ENCODE measurements at regions not wholly inside any gene's neighbourhood (a gene's known extent, or its start where the extent isn't known, plus 50 kb on each side); places are given as distances from the start of the nearest gene placed in this dataset.

DNA sequence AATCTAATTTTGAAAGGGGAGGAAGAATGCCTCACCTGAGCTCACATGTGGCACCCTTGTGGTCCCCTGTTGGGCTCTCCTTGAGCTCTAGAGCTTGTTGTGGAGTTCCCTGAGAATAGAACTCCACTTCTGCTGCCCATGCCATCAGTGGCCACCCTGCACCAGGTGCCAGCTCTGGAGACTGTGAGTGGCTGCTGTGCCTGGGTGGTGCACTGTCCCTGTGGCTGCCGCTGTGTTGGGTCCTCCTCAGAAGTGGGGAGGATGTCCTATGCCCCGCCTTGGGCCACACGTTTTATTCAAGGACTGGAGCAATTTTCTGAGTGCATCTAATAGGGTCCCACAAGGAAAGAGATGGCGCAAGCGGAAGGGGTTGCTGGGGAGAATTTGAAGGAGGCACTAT is 67.9 kb upstream of the MAP3K7 start:
- CTCF ChIA-PET: no interaction called here
- intact Hi-C loops (cut with micrococcal nuclease): no loop called here
- Mint-ChIP-seq H3K4me1 (no peaks in the 10 kb centered on the region), H3K27me3 (peaks cover 20% of the 10 kb centered on the region), H3K4me3 (no peak overlapping the region), H3K36me3 (ENCODE audit: low read depth) (no peaks in the 10 kb centered on the region), H3K27ac (no peak overlapping the region), H3K9me3 (peaks cover 6% of the 10 kb centered on the region)
- no peak for DNase-seq
- POLR2A ChIA-PET: no interaction called here
- no peak for ATAC-seq (ENCODE audit: low read depth)
- TF ChIP-seq, protein P1, sequence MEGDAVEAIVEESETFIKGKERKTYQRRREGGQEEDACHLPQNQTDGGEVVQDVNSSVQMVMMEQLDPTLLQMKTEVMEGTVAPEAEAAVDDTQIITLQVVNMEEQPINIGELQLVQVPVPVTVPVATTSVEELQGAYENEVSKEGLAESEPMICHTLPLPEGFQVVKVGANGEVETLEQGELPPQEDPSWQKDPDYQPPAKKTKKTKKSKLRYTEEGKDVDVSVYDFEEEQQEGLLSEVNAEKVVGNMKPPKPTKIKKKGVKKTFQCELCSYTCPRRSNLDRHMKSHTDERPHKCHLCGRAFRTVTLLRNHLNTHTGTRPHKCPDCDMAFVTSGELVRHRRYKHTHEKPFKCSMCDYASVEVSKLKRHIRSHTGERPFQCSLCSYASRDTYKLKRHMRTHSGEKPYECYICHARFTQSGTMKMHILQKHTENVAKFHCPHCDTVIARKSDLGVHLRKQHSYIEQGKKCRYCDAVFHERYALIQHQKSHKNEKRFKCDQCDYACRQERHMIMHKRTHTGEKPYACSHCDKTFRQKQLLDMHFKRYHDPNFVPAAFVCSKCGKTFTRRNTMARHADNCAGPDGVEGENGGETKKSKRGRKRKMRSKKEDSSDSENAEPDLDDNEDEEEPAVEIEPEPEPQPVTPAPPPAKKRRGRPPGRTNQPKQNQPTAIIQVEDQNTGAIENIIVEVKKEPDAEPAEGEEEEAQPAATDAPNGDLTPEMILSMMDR (IDR thresholded peaks at IDR 0.05): no peak

DNA sequence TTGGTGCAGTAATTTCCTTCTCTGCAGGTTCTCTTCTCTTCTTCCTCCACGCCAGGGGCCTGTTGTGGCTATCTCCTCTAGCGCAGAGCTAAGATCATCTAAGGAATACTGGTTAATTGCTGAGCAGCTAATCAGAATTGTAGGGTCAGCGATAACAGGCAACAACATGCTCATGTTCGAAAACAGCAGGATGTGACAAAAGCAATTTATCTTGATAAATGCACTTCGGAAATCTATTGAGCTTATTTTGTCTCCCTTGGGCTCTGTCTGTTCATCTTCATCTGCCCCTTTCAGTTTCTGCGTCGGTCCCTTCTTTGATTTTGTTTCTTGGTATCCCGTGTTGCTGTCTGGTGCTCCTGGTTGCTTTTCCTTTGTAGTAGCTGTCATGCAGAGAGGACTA is 67.3 kb upstream of the MAP3K7 start:
- DNase-seq: no peak
- CTCF ChIA-PET: no interaction called here
- no peak for ATAC-seq (ENCODE audit: low read depth)
- Mint-ChIP-seq H3K4me1 (no peaks in the 10 kb centered on the region), H3K27ac (no peak overlapping the region), H3K4me3 (no peak overlapping the region), H3K9me3 (peaks cover 1% of the 10 kb centered on the region), H3K27me3 (peaks cover 18% of the 10 kb centered on the region), H3K36me3 (ENCODE audit: low read depth) (no peaks in the 10 kb centered on the region)
- TF ChIP-seq, protein P1 (IDR thresholded peaks at IDR 0.05): no peak
- POLR2A ChIA-PET: no interaction called here
- intact Hi-C loops (cut with micrococcal nuclease): no loop called here

DNA sequence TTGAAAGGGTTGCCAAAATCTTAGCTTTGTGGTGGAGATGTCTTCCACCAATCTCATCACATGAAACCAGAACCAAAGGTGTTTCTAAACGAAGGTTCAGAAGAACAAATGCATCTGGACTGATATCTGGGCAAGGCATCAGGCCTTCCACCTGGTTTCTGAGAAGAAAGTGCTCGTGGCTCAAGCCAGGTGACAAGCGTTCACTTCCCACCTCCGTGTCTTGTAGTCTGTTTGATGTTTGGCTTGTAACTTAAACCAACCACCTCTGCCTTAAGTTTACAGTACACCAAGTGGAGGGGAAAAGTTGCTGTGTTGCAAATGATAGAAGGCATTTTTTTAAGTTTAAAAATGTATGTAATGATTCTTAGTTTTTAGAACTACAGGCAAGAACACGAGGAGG is 66.9 kb upstream of the MAP3K7 start:
- TF ChIP-seq, protein P1 (IDR thresholded peaks at IDR 0.05): no peak
- no peak for ATAC-seq (ENCODE audit: low read depth)
- no peaks in the 10 kb centered on the region for H3K4me1 Mint-ChIP-seq
- CTCF ChIA-PET: no interaction called here
- H3K4me3 Mint-ChIP-seq: no peak overlapping the region
- H3K9me3 Mint-ChIP-seq: no peaks in the 10 kb centered on the region
- no peak for DNase-seq
- H3K27ac Mint-ChIP-seq: no peak overlapping the region
- POLR2A ChIA-PET: no interaction called here
- H3K36me3 Mint-ChIP-seq (ENCODE audit: low read depth): no peaks in the 10 kb centered on the region
- intact Hi-C loops (cut with micrococcal nuclease): no loop called here
- peaks cover 14% of the 10 kb centered on the region for H3K27me3 Mint-ChIP-seq

DNA sequence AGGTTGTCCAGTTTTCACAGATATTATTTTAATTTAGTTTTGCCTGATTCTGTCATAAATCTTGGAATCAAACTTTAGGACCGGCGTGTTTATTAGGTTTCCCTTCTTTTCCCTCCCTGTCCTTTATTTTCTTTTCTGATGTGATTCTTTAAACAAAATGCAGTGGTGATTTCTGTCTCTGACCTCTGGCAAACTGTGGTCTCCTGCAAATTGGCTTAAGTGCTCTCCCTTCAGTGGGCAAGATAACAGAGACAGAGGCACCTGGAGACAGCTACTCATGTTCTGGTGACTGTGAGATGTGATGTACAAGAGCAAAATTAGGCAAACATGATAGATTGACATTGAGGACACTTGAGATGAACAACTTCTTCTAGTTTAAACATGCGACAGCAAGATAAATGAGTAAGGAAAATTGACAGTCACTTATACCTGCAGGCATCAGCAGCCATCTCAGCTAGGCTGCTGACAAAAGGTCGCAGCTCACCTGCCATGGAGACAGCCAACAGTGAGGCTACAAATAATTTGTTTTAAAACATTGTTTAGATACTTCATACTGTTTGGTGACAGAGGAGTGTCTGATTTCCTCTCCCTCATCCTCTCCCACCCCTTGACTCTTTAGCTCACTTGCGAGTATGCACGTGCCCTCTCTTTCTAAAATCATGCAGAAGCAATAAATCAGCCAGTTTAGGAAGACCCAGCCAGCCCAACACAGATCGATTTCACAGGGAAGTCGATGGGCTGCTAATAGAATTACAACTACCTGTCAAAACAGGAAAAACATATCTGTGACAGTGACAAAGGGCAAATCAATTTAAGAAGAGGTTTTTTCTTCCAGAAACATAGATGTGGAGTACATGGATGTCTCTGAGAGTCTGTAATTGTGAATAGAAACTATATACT is 63.4 kb upstream of the MAP3K7 start:
- TF ChIP-seq, protein P1 (IDR thresholded peaks at IDR 0.05): no peak
- intact Hi-C loops (cut with micrococcal nuclease): no loop called here
- POLR2A ChIA-PET: no interaction called here
- Mint-ChIP-seq H3K27ac (no peak overlapping the region), H3K4me3 (no peak overlapping the region), H3K27me3 (peaks cover 11% of the 10 kb centered on the region), H3K9me3 (no peaks in the 10 kb centered on the region), H3K36me3 (ENCODE audit: low read depth) (no peaks in the 10 kb centered on the region), H3K4me1 (no peaks in the 10 kb centered on the region)
- CTCF ChIA-PET: no interaction called here
- DNase-seq (no peak), ATAC-seq (ENCODE audit: low read depth) (no peak)

DNA sequence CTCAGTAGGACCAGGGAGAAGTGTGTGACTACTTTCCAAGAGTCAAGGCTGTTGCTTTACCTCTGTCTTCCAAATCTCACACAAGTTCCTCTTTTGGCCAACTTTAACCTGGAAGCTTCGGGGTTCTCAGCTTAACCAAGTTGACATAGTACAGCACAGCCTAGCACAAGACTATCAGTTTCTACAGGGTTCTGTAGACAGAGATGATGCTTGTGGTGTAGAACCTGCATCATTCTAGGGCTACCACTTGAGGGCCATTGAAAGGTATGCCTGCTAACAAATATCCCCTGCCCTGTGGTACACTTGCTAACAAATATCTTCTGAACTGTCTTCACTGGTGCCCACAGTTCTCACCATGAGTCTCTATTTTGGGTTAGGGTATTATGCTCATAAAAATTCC is 62.0 kb upstream of the MAP3K7 start:
- H3K36me3 Mint-ChIP-seq (ENCODE audit: low read depth): no peaks in the 10 kb centered on the region
- intact Hi-C loops (cut with micrococcal nuclease): no loop called here
- no peaks in the 10 kb centered on the region for H3K9me3 Mint-ChIP-seq
- TF ChIP-seq, protein P1 (IDR thresholded peaks at IDR 0.05): no peak
- DNase-seq (no peak), ATAC-seq (ENCODE audit: low read depth) (no peak)
- no peak overlapping the region for H3K4me3 Mint-ChIP-seq
- no peak overlapping the region for H3K27ac Mint-ChIP-seq
- ChIA-PET POLR2A (no interaction called here), CTCF (no interaction called here)
- H3K27me3 Mint-ChIP-seq: peaks cover 5% of the 10 kb centered on the region
- H3K4me1 Mint-ChIP-seq: no peaks in the 10 kb centered on the region

Measured in activated B cell treated with CpG ODN at 0.5 μM for 24 hours (primary cell).